ENCODE measurements at regions not wholly inside any gene's neighbourhood (a gene's known extent, or its start where the extent isn't known, plus 50 kb on each side); places are given as distances from the start of the nearest gene placed in this dataset.

GRCh38 chr6:138550346-138550767, 51.1 kb upstream of the NHSL1 start:
- H3K9ac ChIP-seq (ENCODE audit: low read length), result no peak overlapping the region
- H3K9me2 ChIP-seq (ENCODE audit: insufficient read depth), result no peaks in the 10 kb centered on the region
- intact Hi-C loops (cut with micrococcal nuclease), result no loop called here
- no peak overlapping the region for H2AFZ ChIP-seq (ENCODE audit: low read depth, low read length, poor library complexity, severe bottlenecking)
- H4K20me1 ChIP-seq (ENCODE audit: insufficient read depth), result no peaks in the 10 kb centered on the region
- DNase-seq (ENCODE audit: low read depth, low spot score), result no peak
- H3K27me3 ChIP-seq (ENCODE audit: insufficient read depth, low read length), result no peaks in the 10 kb centered on the region
- TF ChIP-seq JUND (IDR thresholded peaks at IDR 0.05), result no peak
- no peak for TF ChIP-seq EZH2phosphoT487 (IDR thresholded peaks at IDR 0.05; ENCODE audit: borderline replicate concordance)
- TF ChIP-seq POLR2A (IDR thresholded peaks at IDR 0.05; ENCODE audit: borderline replicate concordance, extremely low read depth, insufficient read depth, insufficient read length), result no peak
- no peak for TF ChIP-seq POLR2AphosphoS5 (IDR thresholded peaks at IDR 0.05; ENCODE audit: low read depth, low read length)
- TF ChIP-seq ZFX (IDR thresholded peaks at IDR 0.05), result no peak
- TF ChIP-seq RAD21 (IDR thresholded peaks at IDR 0.05; ENCODE audit: low read depth), result no peak
- TF ChIP-seq SIN3A (IDR thresholded peaks at IDR 0.05; ENCODE audit: low read depth), result no peak
- TF ChIP-seq EGR1 (IDR thresholded peaks at IDR 0.05; ENCODE audit: low read depth), result no peak
- no peak for TF ChIP-seq ATF3 (IDR thresholded peaks at IDR 0.05)
- TF ChIP-seq ELF1 (IDR thresholded peaks at IDR 0.05; ENCODE audit: borderline replicate concordance, low read depth), result no peak
- no peak for TF ChIP-seq FOSL1 (IDR thresholded peaks at IDR 0.05; ENCODE audit: low read depth)
- TF ChIP-seq SP1 (IDR thresholded peaks at IDR 0.05; ENCODE audit: low read depth), result no peak
- TF ChIP-seq TCF7L2 (IDR thresholded peaks at IDR 0.05; ENCODE audit: borderline replicate concordance, extremely low read depth, insufficient read depth, insufficient read length), result no peak
- TF ChIP-seq EZH2 (IDR thresholded peaks at IDR 0.05), result no peak
- TF ChIP-seq SRF (IDR thresholded peaks at IDR 0.05; ENCODE audit: low read depth), result no peak
- ChIA-PET POLR2A (no interaction called here), CTCF (no interaction called here), RAD21 (ENCODE audit: low non-redundant PET in 1 of 2, low total read pairs in 2 of 2, uncharacterized antibody in 2 of 2, unreplicated experiment in 2 of 2) (no interaction called here)
- H3K36me3 ChIP-seq (ENCODE audit: control insufficient read depth in 1 of 2, insufficient read depth in 2 of 2, low read length in 2 of 2), result no peaks in the 10 kb centered on the region
- H3K79me2 ChIP-seq (ENCODE audit: insufficient read depth, low read length), result no peaks in the 10 kb centered on the region
- H3K9me3 ChIP-seq (ENCODE audit: control insufficient read depth in 1 of 2, insufficient read depth in 1 of 2, low read depth in 1 of 2, low read length in 2 of 2), result no peaks in the 10 kb centered on the region
- no peak overlapping the region for H3K27ac ChIP-seq (ENCODE audit: low read depth, low read length)
- BruUV-seq (replicated peaks), result no TSS peak
- peaks cover 2 to 5% of the 10 kb centered on the region in 2 experiments; a peak in 3 of 4 replicates for H3K4me1 ChIP-seq (ENCODE audit: control insufficient read depth in 1 of 2, insufficient read depth in 2 of 2, low read length in 2 of 2)
- no peak overlapping the region for H3K4me3 ChIP-seq (replicated peaks in 1 of 2; ENCODE audit: low read depth in 1 of 2, low read length in 2 of 2)
- ATAC-seq, result no peak
- H3K4me2 ChIP-seq (ENCODE audit: low read length), result no peak overlapping the region

DNA sequence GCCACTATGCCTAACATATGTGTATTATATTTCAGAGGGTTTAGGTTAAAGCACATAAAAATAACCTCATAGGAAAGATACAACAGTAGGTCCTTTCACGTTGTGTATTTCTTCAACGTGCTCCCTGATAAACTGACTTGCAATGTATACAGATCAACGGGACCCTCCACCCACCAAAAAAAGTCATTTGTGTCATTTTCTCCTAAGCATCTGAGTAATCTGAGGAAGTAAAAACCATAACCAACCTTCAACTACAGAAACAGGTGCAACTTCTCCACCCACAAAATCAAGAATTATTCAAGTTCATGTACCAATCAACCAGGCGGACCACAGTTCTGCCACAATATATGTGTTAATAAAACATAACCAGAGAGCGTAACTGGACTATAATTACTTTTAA, 54.9 kb upstream of the NHSL1 start:
- H3K4me3 ChIP-seq (replicated peaks in 1 of 2; ENCODE audit: low read depth in 1 of 2, low read length in 2 of 2), result no peak overlapping the region
- peaks cover 8 to 17% of the 10 kb centered on the region in 2 experiments for H3K4me1 ChIP-seq (ENCODE audit: control insufficient read depth in 1 of 2, insufficient read depth in 2 of 2, low read length in 2 of 2)
- POLR2A ChIA-PET, result no interaction called here
- H3K36me3 ChIP-seq (ENCODE audit: control insufficient read depth in 1 of 2, insufficient read depth in 2 of 2, low read length in 2 of 2), result no peaks in the 10 kb centered on the region
- intact Hi-C loops (cut with micrococcal nuclease), result no loop called here
- ATAC-seq (no peak), DNase-seq (ENCODE audit: low read depth, low spot score) (no peak)
- no peaks in the 10 kb centered on the region for H3K79me2 ChIP-seq (ENCODE audit: insufficient read depth, low read length)
- RAD21 ChIA-PET (ENCODE audit: low non-redundant PET in 1 of 2, low total read pairs in 2 of 2, uncharacterized antibody in 2 of 2, unreplicated experiment in 2 of 2), result no interaction called here
- H3K9ac ChIP-seq (ENCODE audit: low read length), result no peak overlapping the region
- no peaks in the 10 kb centered on the region for H3K9me2 ChIP-seq (ENCODE audit: insufficient read depth)
- H3K27ac ChIP-seq (ENCODE audit: low read depth, low read length), result no peak overlapping the region
- CTCF ChIA-PET, result no interaction called here
- no peaks in the 10 kb centered on the region for H3K9me3 ChIP-seq (ENCODE audit: control insufficient read depth in 1 of 2, insufficient read depth in 1 of 2, low read depth in 1 of 2, low read length in 2 of 2)
- H3K27me3 ChIP-seq (ENCODE audit: insufficient read depth, low read length), result no peaks in the 10 kb centered on the region
- H2AFZ ChIP-seq (ENCODE audit: low read depth, low read length, poor library complexity, severe bottlenecking), result no peak overlapping the region
- H3K4me2 ChIP-seq (ENCODE audit: low read length), result no peak overlapping the region
- no peaks in the 10 kb centered on the region for H4K20me1 ChIP-seq (ENCODE audit: insufficient read depth)
- no TSS peak for BruUV-seq (replicated peaks)
- TF ChIP-seq CBX3 (IDR thresholded peaks at IDR 0.05; ENCODE audit: low read depth) (no peak), MAX (IDR thresholded peaks at IDR 0.05) (no peak), SP1 (IDR thresholded peaks at IDR 0.05; ENCODE audit: low read depth) (no peak), TCF7L2 (IDR thresholded peaks at IDR 0.05; ENCODE audit: borderline replicate concordance, extremely low read depth, insufficient read depth, insufficient read length) (no peak), SIN3A (IDR thresholded peaks at IDR 0.05; ENCODE audit: low read depth) (no peak)
- TF ChIP-seq, protein P1, sequence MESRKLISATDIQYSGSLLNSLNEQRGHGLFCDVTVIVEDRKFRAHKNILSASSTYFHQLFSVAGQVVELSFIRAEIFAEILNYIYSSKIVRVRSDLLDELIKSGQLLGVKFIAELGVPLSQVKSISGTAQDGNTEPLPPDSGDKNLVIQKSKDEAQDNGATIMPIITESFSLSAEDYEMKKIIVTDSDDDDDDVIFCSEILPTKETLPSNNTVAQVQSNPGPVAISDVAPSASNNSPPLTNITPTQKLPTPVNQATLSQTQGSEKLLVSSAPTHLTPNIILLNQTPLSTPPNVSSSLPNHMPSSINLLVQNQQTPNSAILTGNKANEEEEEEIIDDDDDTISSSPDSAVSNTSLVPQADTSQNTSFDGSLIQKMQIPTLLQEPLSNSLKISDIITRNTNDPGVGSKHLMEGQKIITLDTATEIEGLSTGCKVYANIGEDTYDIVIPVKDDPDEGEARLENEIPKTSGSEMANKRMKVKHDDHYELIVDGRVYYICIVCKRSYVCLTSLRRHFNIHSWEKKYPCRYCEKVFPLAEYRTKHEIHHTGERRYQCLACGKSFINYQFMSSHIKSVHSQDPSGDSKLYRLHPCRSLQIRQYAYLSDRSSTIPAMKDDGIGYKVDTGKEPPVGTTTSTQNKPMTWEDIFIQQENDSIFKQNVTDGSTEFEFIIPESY (IDR thresholded peaks at IDR 0.05; ENCODE audit: extremely low read depth, insufficient replicate concordance, low read length), result no peak
